Tibial nerve (tissue), 4 donors: ENCODE measurements at regions not wholly inside any gene's neighbourhood (a gene's known extent, or its start where the extent isn't known, plus 50 kb on each side); places are given as distances from the start of the nearest gene placed in this dataset.

ENCODE experiments used
- DNase-seq, 2 donors: peaks; one replicate each; pipeline ENCODE4 v3.0.0-alpha.2; 2019; ENCODE audit warnings: low spot score in 2 of 2
- H3K27ac ChIP-seq, 4 donors: fragments of 200-600 bp; sonication (generic) in 3 of 4; one replicate each; pipeline ENCODE4 v1.5.1; 2017 to 2019; ENCODE audit warnings: mild to moderate bottlenecking in 1 of 4
- H3K27me3 ChIP-seq, 2 donors: fragments of 200-600 bp; sonication (generic) in 1 of 2; one replicate each; pipeline versions ENCODE4 v1.5.1 to v1.6.0; 2017 to 2019
- H3K36me3 ChIP-seq, 3 donors: fragments of 200-600 bp; sonication (generic); one replicate each; pipeline ENCODE4 v1.5.1; 2018 to 2019
- H3K4me1 ChIP-seq, 4 donors: fragments of 200-600 bp; sonication (generic) in 3 of 4; one replicate each; pipeline ENCODE4 v1.5.1; 2017 to 2019
- H3K4me3 ChIP-seq, 4 donors: fragments of 200-600 bp; sonication (generic) in 3 of 4; one replicate each; pipeline ENCODE4 v1.5.1; 2017 to 2019; ENCODE audit warnings: mild to moderate bottlenecking in 1 of 4, moderate library complexity in 1 of 4
- H3K9me3 ChIP-seq, 4 donors: fragments of 200-600 bp; sonication (generic) in 3 of 4; one replicate each; pipeline ENCODE4 v1.5.1; 2017 to 2019
- CTCF ChIP-seq, 5 experiments: fragments of 200-600 bp in 3 of 5; fragments of 450-650 bp in 2 of 5; sonication (generic) in 3 of 5; IDR thresholded peaks; one replicate each; pipeline ENCODE4 v1.5.1; 2016 to 2019; ENCODE audit warnings: antibody characterized with exemption in 5 of 5, mild to moderate bottlenecking in 3 of 5, moderate library complexity in 2 of 5
- EP300 ChIP-seq, 2 donors: sonication (generic); formaldehyde crosslinking; IDR thresholded peaks; one replicate each; pipeline ENCODE4 v1.6.1; 2017; ENCODE audit warnings: antibody characterized with exemption in 2 of 2, mild to moderate bottlenecking in 1 of 2
- POLR2A ChIP-seq, 2 donors: fragments of 450-650 bp; IDR thresholded peaks; one replicate each; pipeline ENCODE4 v1.6.1; 2017; ENCODE audit warnings: antibody characterized with exemption in 2 of 2, mild to moderate bottlenecking in 2 of 2, moderate library complexity in 2 of 2
- WGBS, 2 donors: methylation state at CpG; one replicate each; pipeline ENCODE4 v1.1.5; 2018; 5-methylcytosine and 5-hydroxymethylcytosine counted together

- TF ChIP-seq EP300 (IDR thresholded peaks at IDR 0.05) (peak in 1 of 2 donors; percentile 5), CTCF (IDR thresholded peaks at IDR 0.05) (no peak)
- H3K4me3 ChIP-seq, result no peak overlapping the region
- no peaks in the 10 kb centered on the region for H3K27me3 ChIP-seq
- WGBS, 2 donors, result 56 to 62% methylated on average over 16 of the region's 16 CpGs
- no peaks in the 10 kb centered on the region for H3K9me3 ChIP-seq
- no peaks in the 10 kb centered on the region for H3K36me3 ChIP-seq
- peak overlapping the region in 3 of 4 donors; percentile 10 to 55 (median 44) for H3K27ac ChIP-seq
- no peak for DNase-seq
- H3K4me1 ChIP-seq, result peaks cover 0 to 27% (median under 1%) of the 10 kb centered on the region in 4 donors
Observed at GRCh38 chr12:124720681-124721500, 142.8 kb downstream of the SCARB1 start.

- H3K36me3 ChIP-seq, result no peaks in the 10 kb centered on the region
- H3K9me3 ChIP-seq, result no peaks in the 10 kb centered on the region
- WGBS, 2 donors, result 70 to 79% methylated on average over 14 of the region's 14 CpGs
- H3K27me3 ChIP-seq, result no peaks in the 10 kb centered on the region
- DNase-seq, result no peak
- no peak overlapping the region for H3K4me3 ChIP-seq
- H3K27ac ChIP-seq, result peak overlapping the region in 3 of 4 donors; percentile 10 to 55 (median 44)
- TF ChIP-seq CTCF (IDR thresholded peaks at IDR 0.05) (peak in 1 of 5 experiments; percentile 23), POLR2A (IDR thresholded peaks at IDR 0.05) (no peak), EP300 (IDR thresholded peaks at IDR 0.05) (no peak)
- H3K4me1 ChIP-seq, result peaks cover 0 to 35% (median 0%) of the 10 kb centered on the region in 4 donors
Observed at GRCh38 chr12:124720004-124720680, 143.5 kb downstream of the SCARB1 start.

- no peak overlapping the region for H3K4me3 ChIP-seq
- no peaks in the 10 kb centered on the region for H3K36me3 ChIP-seq
- H3K27ac ChIP-seq, result no peak overlapping the region
- no peak for TF ChIP-seq EP300 (IDR thresholded peaks at IDR 0.05)
- no peak for TF ChIP-seq CTCF (IDR thresholded peaks at IDR 0.05)
- no peak for TF ChIP-seq POLR2A (IDR thresholded peaks at IDR 0.05)
- H3K4me1 ChIP-seq, result peaks cover 0 to 43% (median 3%) of the 10 kb centered on the region in 4 donors
- H3K27me3 ChIP-seq, result no peaks in the 10 kb centered on the region
- DNase-seq, result no peak
- H3K9me3 ChIP-seq, result no peaks in the 10 kb centered on the region
- WGBS, 2 donors, result 73 to 83% methylated on average over 10 to 12 of the region's 12 CpGs
Observed at GRCh38 chr12:124719231-124719630, 144.4 kb downstream of the SCARB1 start.

GRCh38 chr12:124718458-124718857 lies 145.2 kb downstream of the SCARB1 start:
- Histone ChIP-seq H3K36me3 (no peaks in the 10 kb centered on the region), H3K27me3 (no peaks in the 10 kb centered on the region), H3K4me3 (no peak overlapping the region), H3K27ac (no peak overlapping the region), H3K9me3 (no peaks in the 10 kb centered on the region), H3K4me1 (peaks cover 0 to 50% (median 11%) of the 10 kb centered on the region in 4 donors)
- no peak for DNase-seq
- TF ChIP-seq POLR2A (IDR thresholded peaks at IDR 0.05), result no peak
- no peak for TF ChIP-seq CTCF (IDR thresholded peaks at IDR 0.05)
- no peak for TF ChIP-seq EP300 (IDR thresholded peaks at IDR 0.05)
- 93 to 94% methylated on average over 8 of the region's 8 CpGs for WGBS, 2 donors

- 88 to 89% methylated on average over 14 of the region's 14 CpGs for WGBS, 2 donors
- Histone ChIP-seq H3K9me3 (no peaks in the 10 kb centered on the region), H3K4me3 (no peak overlapping the region), H3K4me1 (peaks cover 0 to 53% (median 13%) of the 10 kb centered on the region in 4 donors), H3K36me3 (no peaks in the 10 kb centered on the region), H3K27me3 (no peaks in the 10 kb centered on the region), H3K27ac (no peak overlapping the region)
- no peak for DNase-seq
- TF ChIP-seq EP300 (IDR thresholded peaks at IDR 0.05), result no peak
Observed at GRCh38 chr12:124718036-124718435, 145.6 kb downstream of the SCARB1 start.
